ENCODE measurements at regions not wholly inside any gene's neighbourhood (a gene's known extent, or its start where the extent isn't known, plus 50 kb on each side); places are given as distances from the start of the nearest gene placed in this dataset.

- TF ChIP-seq TCF7L2 (IDR thresholded peaks at IDR 0.05; ENCODE audit: borderline replicate concordance, extremely low read depth, insufficient read depth, insufficient read length) (no peak), ZNF274 (IDR thresholded peaks at IDR 0.05; ENCODE audit: low read depth, low read length) (no peak), CBX3 (IDR thresholded peaks at IDR 0.05; ENCODE audit: low read depth) (no peak; the same call in 1 of the 2 replicates), SP1 (IDR thresholded peaks at IDR 0.05; ENCODE audit: low read depth) (peak; percentile 66)
These were observed 825.9 kb upstream of the IGFBP3 start (continued) for GRCh38 chr7:46746695-46747687.

GRCh38 chr7:46745707-46746090 lies 824.6 kb upstream of the IGFBP3 start:
- H3K9ac ChIP-seq (ENCODE audit: low read length), result no peak overlapping the region
- H3K4me2 ChIP-seq (ENCODE audit: low read length), result no peak overlapping the region
- H3K4me1 ChIP-seq (ENCODE audit: control insufficient read depth in 1 of 2, insufficient read depth in 2 of 2, low read length in 2 of 2), result peaks cover 13 to 14% of the 10 kb centered on the region in 2 experiments; a peak in 3 of 4 replicates
- POLR2A ChIA-PET, result no interaction called here
- no peak overlapping the region for H2AFZ ChIP-seq (ENCODE audit: low read depth, low read length, poor library complexity, severe bottlenecking)
- no peaks in the 10 kb centered on the region for H3K9me2 ChIP-seq (ENCODE audit: insufficient read depth)
- no peak for DNase-seq (ENCODE audit: low read depth, low spot score)
- TF ChIP-seq YY1 (IDR thresholded peaks at IDR 0.05; ENCODE audit: extremely low read depth, insufficient replicate concordance, low read depth, low read length) (no peak), SP1 (IDR thresholded peaks at IDR 0.05; ENCODE audit: low read depth) (no peak), CTCF (IDR thresholded peaks at IDR 0.05 in 2 of 3, conservative IDR thresholded peaks at IDR 0.05 in 1 of 3; ENCODE audit: borderline replicate concordance in 1 of 3, insufficient read depth in 1 of 3, low read depth in 2 of 3, low read length in 2 of 3) (peak in 1 of 3 experiments; percentile 22; a peak in 2 of 6 replicates), POLR2A (IDR thresholded peaks at IDR 0.05; ENCODE audit: borderline replicate concordance, extremely low read depth, insufficient read depth, insufficient read length) (no peak), REST (IDR thresholded peaks at IDR 0.05; ENCODE audit: low read depth) (no peak), ATF3 (IDR thresholded peaks at IDR 0.05) (no peak), RAD21 (IDR thresholded peaks at IDR 0.05; ENCODE audit: low read depth) (peak; percentile 48)
- no peak overlapping the region for H3K27ac ChIP-seq (ENCODE audit: low read depth, low read length)
- CTCF ChIA-PET, result no interaction called here
- no peak for ATAC-seq
- no peak overlapping the region for H3K4me3 ChIP-seq (replicated peaks in 1 of 2; ENCODE audit: low read depth in 1 of 2, low read length in 2 of 2)
- no peaks in the 10 kb centered on the region for H3K9me3 ChIP-seq (ENCODE audit: control insufficient read depth in 1 of 2, insufficient read depth in 1 of 2, low read depth in 1 of 2, low read length in 2 of 2)
- no peaks in the 10 kb centered on the region for H4K20me1 ChIP-seq (ENCODE audit: insufficient read depth)
- H3K79me2 ChIP-seq (ENCODE audit: insufficient read depth, low read length), result no peaks in the 10 kb centered on the region
- intact Hi-C loops (cut with micrococcal nuclease), result no loop called here
- no TSS peak for BruUV-seq (replicated peaks)
- no peaks in the 10 kb centered on the region for H3K27me3 ChIP-seq (ENCODE audit: insufficient read depth, low read length)
- no peaks in the 10 kb centered on the region for H3K36me3 ChIP-seq (ENCODE audit: control insufficient read depth in 1 of 2, insufficient read depth in 2 of 2, low read length in 2 of 2)
- RAD21 ChIA-PET (ENCODE audit: low non-redundant PET in 1 of 2, low total read pairs in 2 of 2, uncharacterized antibody in 2 of 2, unreplicated experiment in 2 of 2), result no interaction called here
